Astrocyte (in vitro differentiated cells and primary cell): ENCODE measurements at regions not wholly inside any gene's neighbourhood (a gene's known extent, or its start where the extent isn't known, plus 50 kb on each side); places are given as distances from the start of the nearest gene placed in this dataset.

Experiments used
- DNase-seq: peaks from one replicate; pipeline ENCODE4 v3.0.0-alpha.2; 2010; ENCODE audit warnings: low read depth
- FAIRE-seq: peaks from 2 replicates; lab custom pipeline; 2011; peaks lifted over from hg19 to GRCh38; lab: Jason Lieb, UNC
- H2AFZ ChIP-seq: 2 replicates; pipeline ENCODE4 v1.6.0; 2012; ENCODE audit warnings: low read depth, low read length, inconsistent platforms
- H3K27ac ChIP-seq: 2 replicates; pipeline ENCODE4 v1.5.1; 2011; ENCODE audit warnings: low read depth, low read length, inconsistent platforms
- H3K27me3 ChIP-seq: 2 replicates; pipeline ENCODE4 v1.6.0; 2011; ENCODE audit warnings: low read length, inconsistent platforms; ENCODE audit not compliant: insufficient read depth
- H3K36me3 ChIP-seq: 2 replicates; pipeline ENCODE4 v1.5.1; 2011; ENCODE audit warnings: low read length, inconsistent platforms; ENCODE audit not compliant: insufficient read depth
- H3K4me1 ChIP-seq: 2 replicates; pipeline ENCODE4 v1.5.1; 2011; ENCODE audit warnings: low read length, inconsistent platforms; ENCODE audit not compliant: insufficient read depth
- H3K4me2 ChIP-seq: 2 replicates; pipeline ENCODE4 v1.6.0; 2012; ENCODE audit warnings: low read length, inconsistent platforms
- H3K4me3 ChIP-seq: 2 replicates; pipeline ENCODE4 v1.5.1; 2011; ENCODE audit warnings: low read depth, mild to moderate bottlenecking, low read length, inconsistent platforms; ENCODE audit not compliant: insufficient read depth
- H3K79me2 ChIP-seq: 2 replicates; pipeline ENCODE4 v1.6.0; 2012; ENCODE audit warnings: mild to moderate bottlenecking, low read length, inconsistent platforms; ENCODE audit not compliant: insufficient read depth
- H3K9ac ChIP-seq: 2 replicates; pipeline ENCODE4 v1.6.0; 2012; ENCODE audit warnings: mild to moderate bottlenecking, low read length, inconsistent platforms
- H3K9me3 ChIP-seq: 2 replicates; pipeline ENCODE4 v1.5.1; 2012; ENCODE audit warnings: low read depth, mild to moderate bottlenecking, low read length, inconsistent platforms; ENCODE audit not compliant: insufficient read depth
- H4K20me1 ChIP-seq: 2 replicates; pipeline ENCODE4 v1.6.0; 2012; ENCODE audit warnings: low read length, inconsistent platforms; ENCODE audit not compliant: insufficient read depth
- H3K27ac Mint-ChIP-seq: one replicate; pipeline ENCODE4 v1.8.0; 2021; ENCODE audit warnings: mild to moderate bottlenecking, mixed read lengths; ENCODE audit not compliant: unreplicated experiment
- H3K27me3 Mint-ChIP-seq: one replicate; pipeline ENCODE4 v1.8.0; 2021; ENCODE audit warnings: low read depth, mixed read lengths; ENCODE audit not compliant: unreplicated experiment
- H3K36me3 Mint-ChIP-seq: one replicate; pipeline ENCODE4 v1.8.0; 2021; ENCODE audit warnings: low read depth, mixed read lengths; ENCODE audit not compliant: unreplicated experiment
- H3K4me1 Mint-ChIP-seq: one replicate; pipeline ENCODE4 v1.8.0; 2021; ENCODE audit warnings: low read depth, mixed read lengths; ENCODE audit not compliant: unreplicated experiment
- H3K4me3 Mint-ChIP-seq: one replicate; pipeline ENCODE4 v1.8.0; 2021; ENCODE audit warnings: mild to moderate bottlenecking, moderate library complexity, mixed read lengths; ENCODE audit not compliant: unreplicated experiment
- H3K9me3 Mint-ChIP-seq: one replicate; pipeline ENCODE4 v1.8.0; 2021; ENCODE audit warnings: mild to moderate bottlenecking, mixed read lengths; ENCODE audit not compliant: unreplicated experiment
- EZH2 ChIP-seq: IDR thresholded peaks from 2 replicates; pipeline ENCODE4 v1.6.1; 2012; ENCODE audit warnings: mild to moderate bottlenecking, low read length, inconsistent platforms; ENCODE audit not compliant: insufficient read depth
- TF ChIP-seq, protein P1 (sequence below): IDR thresholded peaks from 2 replicates; pipeline ENCODE4 v1.5.1; 2011; ENCODE audit warnings: low read depth, mild to moderate bottlenecking, inconsistent platforms, low read length, moderate library complexity; ENCODE audit not compliant: insufficient read depth

DNA sequence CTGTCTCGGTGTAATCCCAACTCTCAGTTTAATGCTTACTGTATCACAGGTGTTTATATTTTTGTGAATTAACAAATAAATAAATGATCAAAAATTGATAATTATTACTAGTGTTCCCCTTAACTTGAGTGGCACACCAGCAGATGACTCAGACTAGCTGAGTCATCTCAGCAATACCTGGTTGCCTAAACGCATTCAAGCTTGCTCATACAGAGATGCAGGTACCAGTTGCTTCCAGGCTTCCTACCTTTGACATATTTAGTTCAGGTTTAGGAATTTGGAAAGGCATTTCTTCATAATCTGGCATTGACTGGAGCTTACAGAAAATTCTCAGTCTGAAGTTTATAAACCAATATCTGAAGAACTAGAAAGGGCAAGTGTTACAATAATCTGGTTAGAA is 78.9 kb upstream of the LMO4 start:
- H3K4me3 Mint-ChIP-seq = no peak overlapping the region
- DNase-seq = no peak
- Histone ChIP-seq H3K27me3 (no peaks in the 10 kb centered on the region), H3K9ac (no peak overlapping the region), H3K4me3 (no peak overlapping the region), H3K4me2 (no peak overlapping the region), H3K79me2 (no peaks in the 10 kb centered on the region), H4K20me1 (no peaks in the 10 kb centered on the region), H3K27ac (no peak overlapping the region), H3K36me3 (no peaks in the 10 kb centered on the region), H2AFZ (no peak overlapping the region), H3K4me1 (no peaks in the 10 kb centered on the region), H3K9me3 (no peaks in the 10 kb centered on the region)
- no peaks in the 10 kb centered on the region for H3K36me3 Mint-ChIP-seq
- no peak for TF ChIP-seq EZH2
- TF ChIP-seq, protein P1, sequence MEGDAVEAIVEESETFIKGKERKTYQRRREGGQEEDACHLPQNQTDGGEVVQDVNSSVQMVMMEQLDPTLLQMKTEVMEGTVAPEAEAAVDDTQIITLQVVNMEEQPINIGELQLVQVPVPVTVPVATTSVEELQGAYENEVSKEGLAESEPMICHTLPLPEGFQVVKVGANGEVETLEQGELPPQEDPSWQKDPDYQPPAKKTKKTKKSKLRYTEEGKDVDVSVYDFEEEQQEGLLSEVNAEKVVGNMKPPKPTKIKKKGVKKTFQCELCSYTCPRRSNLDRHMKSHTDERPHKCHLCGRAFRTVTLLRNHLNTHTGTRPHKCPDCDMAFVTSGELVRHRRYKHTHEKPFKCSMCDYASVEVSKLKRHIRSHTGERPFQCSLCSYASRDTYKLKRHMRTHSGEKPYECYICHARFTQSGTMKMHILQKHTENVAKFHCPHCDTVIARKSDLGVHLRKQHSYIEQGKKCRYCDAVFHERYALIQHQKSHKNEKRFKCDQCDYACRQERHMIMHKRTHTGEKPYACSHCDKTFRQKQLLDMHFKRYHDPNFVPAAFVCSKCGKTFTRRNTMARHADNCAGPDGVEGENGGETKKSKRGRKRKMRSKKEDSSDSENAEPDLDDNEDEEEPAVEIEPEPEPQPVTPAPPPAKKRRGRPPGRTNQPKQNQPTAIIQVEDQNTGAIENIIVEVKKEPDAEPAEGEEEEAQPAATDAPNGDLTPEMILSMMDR = no peak
- peaks cover 4% of the 10 kb centered on the region for H3K27me3 Mint-ChIP-seq
- peaks cover 3% of the 10 kb centered on the region for H3K4me1 Mint-ChIP-seq
- H3K27ac Mint-ChIP-seq = no peak overlapping the region
- peaks cover 7% of the 10 kb centered on the region for H3K9me3 Mint-ChIP-seq
- FAIRE-seq = no peak

DNA sequence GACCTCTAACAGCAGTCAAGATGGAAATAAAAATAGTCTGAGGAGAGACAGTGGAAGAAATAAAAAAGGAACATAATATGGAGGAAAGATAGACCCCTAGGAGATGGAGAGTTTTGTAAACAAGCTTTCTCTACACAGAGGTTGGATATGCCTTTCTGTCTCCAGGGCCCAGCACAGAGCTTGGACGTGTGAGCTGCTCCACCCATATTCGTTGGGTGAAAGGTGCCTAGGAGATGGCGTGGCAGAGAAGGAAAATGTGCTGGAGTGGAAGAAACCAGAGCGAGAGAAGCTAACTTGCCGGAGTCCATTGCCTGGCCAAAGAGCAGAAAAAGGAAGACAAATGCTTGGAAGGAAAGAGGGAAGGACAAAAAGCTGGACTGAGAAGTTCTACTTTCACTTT is 78.3 kb upstream of the LMO4 start:
- H3K27me3 ChIP-seq = no peaks in the 10 kb centered on the region
- peaks cover 3% of the 10 kb centered on the region for H3K4me1 Mint-ChIP-seq

DNA sequence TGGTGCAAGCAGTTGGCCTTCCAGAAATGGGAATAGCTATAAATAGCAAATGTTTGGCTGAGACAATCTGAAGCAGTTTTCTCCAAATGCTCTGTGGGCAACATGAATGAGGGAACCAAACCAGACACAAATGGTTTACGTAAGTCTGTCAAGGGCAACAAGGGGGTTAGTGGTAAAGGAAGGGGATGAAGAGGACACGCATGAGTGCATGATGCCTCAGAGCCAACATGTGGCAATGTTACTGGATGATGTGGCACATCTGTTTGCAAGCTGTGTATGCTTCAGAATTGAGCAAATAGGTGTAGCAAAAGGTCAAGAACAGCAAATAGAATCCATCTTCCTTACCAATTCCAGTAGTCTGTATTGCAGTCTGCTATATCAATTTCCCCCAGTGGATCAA is 76.3 kb upstream of the LMO4 start:
- Mint-ChIP-seq H3K4me3 (no peak overlapping the region), H3K9me3 (peaks cover 7% of the 10 kb centered on the region)
- H2AFZ ChIP-seq = no peak overlapping the region

More for the DNA sequence above, 78.3 kb upstream of the LMO4 start:
- FAIRE-seq (no peak), DNase-seq (no peak)
- Histone ChIP-seq H3K79me2 (no peaks in the 10 kb centered on the region), H2AFZ (no peak overlapping the region), H3K9ac (no peak overlapping the region), H3K4me3 (no peak overlapping the region), H3K27ac (no peak overlapping the region), H3K4me2 (no peak overlapping the region), H3K9me3 (no peaks in the 10 kb centered on the region), H3K36me3 (no peaks in the 10 kb centered on the region), H4K20me1 (no peaks in the 10 kb centered on the region), H3K4me1 (no peaks in the 10 kb centered on the region)
- peaks cover 4% of the 10 kb centered on the region for H3K27me3 Mint-ChIP-seq
- H3K36me3 Mint-ChIP-seq = no peaks in the 10 kb centered on the region
- TF ChIP-seq EZH2 = no peak
- TF ChIP-seq, protein P1 = no peak
- no peak overlapping the region for H3K27ac Mint-ChIP-seq
- H3K4me3 Mint-ChIP-seq = no peak overlapping the region
- peaks cover 7% of the 10 kb centered on the region for H3K9me3 Mint-ChIP-seq

More for the DNA sequence above, 76.3 kb upstream of the LMO4 start:
- Histone ChIP-seq H4K20me1 (no peaks in the 10 kb centered on the region), H3K79me2 (no peaks in the 10 kb centered on the region), H3K4me3 (no peak overlapping the region), H3K27ac (peak overlapping the region; percentile 5), H3K9ac (no peak overlapping the region), H3K9me3 (no peaks in the 10 kb centered on the region), H3K27me3 (no peaks in the 10 kb centered on the region), H3K36me3 (no peaks in the 10 kb centered on the region), H3K4me1 (no peaks in the 10 kb centered on the region), H3K4me2 (no peak overlapping the region)
- H3K36me3 Mint-ChIP-seq = no peaks in the 10 kb centered on the region
- no peak for TF ChIP-seq EZH2
- TF ChIP-seq, protein P1 = no peak
- DNase-seq (peak; percentile 81), FAIRE-seq (no peak)
- H3K27me3 Mint-ChIP-seq = peaks cover 4% of the 10 kb centered on the region
- peaks cover 3% of the 10 kb centered on the region for H3K4me1 Mint-ChIP-seq
- H3K27ac Mint-ChIP-seq = no peak overlapping the region
